ENCODE measurements at regions not wholly inside any gene's neighbourhood (a gene's known extent, or its start where the extent isn't known, plus 50 kb on each side); places are given as distances from the start of the nearest gene placed in this dataset.
A peak's percentile ranks its signal among the peaks of the same experiment; 100 is the strongest.

DNA sequence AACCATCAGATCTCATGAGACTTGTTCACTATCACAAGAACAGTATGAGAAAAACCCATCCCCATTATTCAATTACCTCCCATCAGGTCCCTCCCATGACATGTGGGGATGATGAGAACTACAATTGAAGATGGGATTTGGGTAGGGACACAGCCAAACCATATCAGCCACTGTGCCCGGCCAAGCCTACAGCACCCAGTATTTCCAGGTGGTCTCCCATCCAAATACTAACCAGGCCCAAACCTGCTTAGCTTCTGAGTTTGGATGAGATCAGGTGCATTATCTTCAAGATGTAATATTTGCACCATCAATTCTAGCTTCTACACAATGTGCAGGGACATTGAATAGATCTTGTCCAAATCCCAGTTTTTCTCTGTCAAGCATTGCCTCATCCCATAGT, 196.9 kb downstream of the BAMBI start:
- H3K9me3 ChIP-seq (ENCODE audit: control extremely low read depth in 1 of 5, control insufficient read depth in 4 of 5, insufficient read depth in 2 of 5, low read depth in 1 of 5, low read length in 4 of 5), result no peaks in the 10 kb centered on the region
- CTCF ChIA-PET, result no interaction called here

DNA sequence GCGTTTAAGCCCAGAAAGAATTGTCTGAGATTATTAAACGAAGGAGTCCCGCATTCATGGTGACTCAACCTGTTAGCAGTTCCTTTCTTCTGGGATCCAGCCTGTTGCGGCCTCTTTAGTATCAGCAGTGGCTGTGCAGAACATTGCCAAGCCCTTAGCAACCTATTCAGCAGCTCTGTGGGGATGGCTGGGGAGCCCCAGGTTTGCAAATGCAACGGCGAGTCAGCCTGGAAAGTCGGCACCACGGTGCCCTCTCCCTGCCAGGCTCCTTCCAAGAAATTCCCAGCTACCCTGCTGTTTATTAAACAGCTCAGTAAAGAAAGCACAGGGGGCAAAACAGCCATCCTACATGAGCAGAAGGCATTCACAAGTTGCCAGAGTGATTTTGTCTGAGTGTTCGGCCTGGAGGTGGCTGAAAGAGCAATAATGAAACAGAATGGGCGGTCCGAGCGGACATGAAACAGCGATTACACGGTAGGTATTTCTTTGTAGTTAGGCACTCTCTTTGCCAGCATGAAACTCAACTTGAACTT, 198.3 kb downstream of the BAMBI start:
- ChIA-PET POLR2A (no interaction called here), CTCF (interaction anchor here (1.3 kb wide), 1 partner anchor 196 kb away, joined by 3 read pairs; no protein-coding TSS in a partner anchor)
- no peaks in the 10 kb centered on the region for H3K4me1 ChIP-seq (ENCODE audit: control extremely low read depth in 1 of 4, control insufficient read depth in 4 of 4, insufficient read depth in 4 of 4, low read length in 3 of 4)
- no peak overlapping the region for H3K4me3 ChIP-seq (ENCODE audit: control insufficient read depth in 1 of 7, extremely low read depth in 1 of 7, insufficient read depth in 4 of 7, low read depth in 2 of 7, low read length in 6 of 7)
- peaks cover 0 to 2% (median 0%) of the 10 kb centered on the region in 5 experiments for H3K27me3 ChIP-seq (replicated peaks in 2 of 5; ENCODE audit: control insufficient read depth in 4 of 5, insufficient read depth in 5 of 5, low read length in 4 of 5)
- DNase-seq, result no peak
- no peak overlapping the region for H3K27ac ChIP-seq (ENCODE audit: insufficient read depth in 1 of 2, low read depth in 1 of 2, low read length in 2 of 2, poor library complexity in 1 of 2, severe bottlenecking in 2 of 2)
- WGBS (ENCODE audit: insufficient coverage), result 91% methylated on average over 14 of the region's 14 CpGs
- no peaks in the 10 kb centered on the region for H3K36me3 ChIP-seq (ENCODE audit: control insufficient read depth in 4 of 4, insufficient read depth in 4 of 4, low read length in 3 of 4)
- H3K9me3 ChIP-seq (ENCODE audit: control extremely low read depth in 1 of 5, control insufficient read depth in 4 of 5, insufficient read depth in 2 of 5, low read depth in 1 of 5, low read length in 4 of 5), result no peaks in the 10 kb centered on the region

More for the DNA sequence above, 196.9 kb downstream of the BAMBI start:
- POLR2A ChIA-PET, result no interaction called here
- no CpG with 5 or more reads among the region's 1 CpG for WGBS (ENCODE audit: insufficient coverage)
- no peaks in the 10 kb centered on the region for H3K4me1 ChIP-seq (ENCODE audit: control extremely low read depth in 1 of 4, control insufficient read depth in 4 of 4, insufficient read depth in 4 of 4, low read length in 3 of 4)
- no peak overlapping the region for H3K4me3 ChIP-seq (ENCODE audit: control insufficient read depth in 1 of 7, extremely low read depth in 1 of 7, insufficient read depth in 4 of 7, low read depth in 2 of 7, low read length in 6 of 7)
- DNase-seq, result no peak
- H3K36me3 ChIP-seq (ENCODE audit: control insufficient read depth in 4 of 4, insufficient read depth in 4 of 4, low read length in 3 of 4), result no peaks in the 10 kb centered on the region
- H3K27me3 ChIP-seq (replicated peaks in 2 of 5; ENCODE audit: control insufficient read depth in 4 of 5, insufficient read depth in 5 of 5, low read length in 4 of 5), result peaks cover 0 to 2% (median 0%) of the 10 kb centered on the region in 5 experiments
- H3K27ac ChIP-seq (ENCODE audit: insufficient read depth in 1 of 2, low read depth in 1 of 2, low read length in 2 of 2, poor library complexity in 1 of 2, severe bottlenecking in 2 of 2), result no peak overlapping the region

DNA sequence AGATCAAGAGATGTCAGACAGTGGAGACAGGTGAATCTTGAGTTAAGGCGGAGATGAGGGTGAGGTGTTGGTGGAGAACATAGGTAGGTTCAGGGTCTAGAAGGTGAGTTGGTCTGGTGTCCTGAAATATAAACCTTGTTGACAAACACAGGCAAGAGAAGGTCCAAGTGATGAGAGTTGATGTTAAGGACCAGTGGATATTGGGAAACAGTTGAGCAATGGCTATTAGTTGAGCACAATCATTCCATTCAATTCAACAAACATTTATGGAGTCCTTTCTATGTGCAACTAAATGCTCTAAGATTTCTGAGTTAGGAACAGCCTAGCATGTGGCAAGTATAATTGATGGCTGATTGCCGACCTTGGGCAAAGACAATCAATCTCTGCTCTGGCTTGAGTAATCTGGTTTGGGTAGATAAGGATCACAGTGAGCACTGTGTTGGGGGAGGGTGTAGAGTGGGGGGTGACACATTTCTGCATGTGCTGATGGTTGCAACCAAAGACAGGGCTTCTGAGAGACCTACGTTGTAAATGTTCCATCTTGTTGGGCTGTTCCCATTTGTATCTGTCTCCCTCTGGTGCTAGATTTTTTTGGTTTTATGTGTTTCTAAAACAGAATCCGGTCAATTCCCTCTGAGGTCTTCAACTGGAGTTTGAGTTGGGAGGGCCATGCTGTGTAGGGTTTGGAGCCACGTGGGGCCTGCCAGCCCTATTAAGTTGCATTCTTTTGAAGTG, 201.1 kb downstream of the BAMBI start:
- Histone ChIP-seq H3K27ac (ENCODE audit: insufficient read depth in 1 of 2, low read depth in 1 of 2, low read length in 2 of 2, poor library complexity in 1 of 2, severe bottlenecking in 2 of 2) (no peak overlapping the region), H3K9me3 (ENCODE audit: control extremely low read depth in 1 of 5, control insufficient read depth in 4 of 5, insufficient read depth in 2 of 5, low read depth in 1 of 5, low read length in 4 of 5) (no peaks in the 10 kb centered on the region), H3K4me3 (ENCODE audit: control insufficient read depth in 1 of 7, extremely low read depth in 1 of 7, insufficient read depth in 4 of 7, low read depth in 2 of 7, low read length in 6 of 7) (no peak overlapping the region), H3K4me1 (ENCODE audit: control extremely low read depth in 1 of 4, control insufficient read depth in 4 of 4, insufficient read depth in 4 of 4, low read length in 3 of 4) (no peaks in the 10 kb centered on the region), H3K27me3 (replicated peaks in 2 of 5; ENCODE audit: control insufficient read depth in 4 of 5, insufficient read depth in 5 of 5, low read length in 4 of 5) (peaks cover 0 to 5% (median 0%) of the 10 kb centered on the region in 5 experiments), H3K36me3 (ENCODE audit: control insufficient read depth in 4 of 4, insufficient read depth in 4 of 4, low read length in 3 of 4) (no peaks in the 10 kb centered on the region)
- 68% methylated on average over 4 of the region's 5 CpGs for WGBS (ENCODE audit: insufficient coverage)
- ChIA-PET CTCF (no interaction called here), POLR2A (no interaction called here)
- peak; percentile 5 to 10 (median 5) for DNase-seq

DNA sequence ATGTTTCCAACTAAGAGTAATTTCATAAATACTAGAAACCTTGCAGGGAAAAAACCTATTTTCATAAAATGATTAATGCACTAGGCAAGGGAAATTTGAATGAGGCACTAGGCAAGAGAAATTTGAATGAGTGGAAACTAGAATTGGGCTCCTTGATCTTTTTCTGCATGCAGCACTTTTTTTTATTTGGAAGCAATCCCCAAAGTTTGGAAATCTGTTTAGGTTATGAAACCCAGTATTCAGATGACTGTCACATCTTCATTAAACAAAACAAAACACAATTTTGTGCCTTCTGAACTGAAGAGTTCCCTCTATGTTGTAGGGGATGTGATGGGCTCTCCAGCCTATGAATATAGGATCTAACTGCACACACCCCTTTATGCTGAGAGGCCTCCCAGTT, 201.9 kb downstream of the BAMBI start:
- H3K27me3 ChIP-seq (replicated peaks in 2 of 5; ENCODE audit: control insufficient read depth in 4 of 5, insufficient read depth in 5 of 5, low read length in 4 of 5), result peaks cover 0 to 5% (median 0%) of the 10 kb centered on the region in 5 experiments
- no peak for DNase-seq
- H3K9me3 ChIP-seq (ENCODE audit: control extremely low read depth in 1 of 5, control insufficient read depth in 4 of 5, insufficient read depth in 2 of 5, low read depth in 1 of 5, low read length in 4 of 5), result no peaks in the 10 kb centered on the region
- no peaks in the 10 kb centered on the region for H3K36me3 ChIP-seq (ENCODE audit: control insufficient read depth in 4 of 4, insufficient read depth in 4 of 4, low read length in 3 of 4)
- no peak overlapping the region for H3K4me3 ChIP-seq (ENCODE audit: control insufficient read depth in 1 of 7, extremely low read depth in 1 of 7, insufficient read depth in 4 of 7, low read depth in 2 of 7, low read length in 6 of 7)
- CTCF ChIA-PET, result interaction anchor here (0.6 kb wide), 1 partner anchor 76 kb away, joined by 4 read pairs; no protein-coding TSS in a partner anchor
- no peaks in the 10 kb centered on the region for H3K4me1 ChIP-seq (ENCODE audit: control extremely low read depth in 1 of 4, control insufficient read depth in 4 of 4, insufficient read depth in 4 of 4, low read length in 3 of 4)
- H3K27ac ChIP-seq (ENCODE audit: insufficient read depth in 1 of 2, low read depth in 1 of 2, low read length in 2 of 2, poor library complexity in 1 of 2, severe bottlenecking in 2 of 2), result no peak overlapping the region
- POLR2A ChIA-PET, result no interaction called here

DNA sequence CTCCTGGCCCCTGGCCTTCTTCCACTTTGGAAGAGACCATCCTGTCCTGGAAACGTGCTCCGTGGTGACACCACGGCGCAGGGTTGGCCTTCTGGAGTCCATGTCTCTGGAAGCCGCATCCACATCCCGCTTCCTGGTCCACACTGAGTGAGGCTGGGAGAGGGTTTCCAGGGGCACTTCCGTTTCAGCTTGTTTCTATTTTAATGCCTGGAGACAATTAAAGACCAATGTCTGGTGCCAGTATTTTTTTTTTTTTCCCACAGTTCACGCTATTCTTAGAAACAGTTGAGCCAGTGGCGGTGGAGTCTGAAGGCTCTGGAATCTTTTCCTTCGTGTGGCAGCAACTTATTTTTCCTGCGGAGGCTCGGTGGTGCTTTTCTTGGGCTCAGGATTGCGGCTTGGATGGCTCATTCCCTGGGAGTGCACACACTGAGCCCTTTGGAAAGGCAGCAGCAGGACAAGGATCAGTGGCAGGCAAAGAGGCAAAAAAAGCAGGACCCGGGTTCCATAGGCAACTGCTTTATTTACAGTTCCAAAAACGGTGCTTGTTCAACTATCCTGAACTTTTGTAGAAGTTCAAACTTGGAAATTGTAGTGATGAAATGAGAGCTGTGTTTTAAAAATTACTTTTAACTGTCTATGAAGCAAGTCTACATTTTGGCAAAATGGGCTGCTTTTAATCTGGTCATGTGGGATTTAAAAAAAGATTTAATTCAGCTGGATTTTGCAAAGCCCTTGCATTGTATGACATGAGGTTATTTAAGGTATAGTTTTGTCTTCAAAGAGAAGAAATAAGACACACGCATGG, 202.8 kb downstream of the BAMBI start:
- DNase-seq, result no peak
- Histone ChIP-seq H3K27me3 (replicated peaks in 2 of 5; ENCODE audit: control insufficient read depth in 4 of 5, insufficient read depth in 5 of 5, low read length in 4 of 5) (peaks cover 0 to 5% (median 0%) of the 10 kb centered on the region in 5 experiments), H3K36me3 (ENCODE audit: control insufficient read depth in 4 of 4, insufficient read depth in 4 of 4, low read length in 3 of 4) (no peaks in the 10 kb centered on the region), H3K4me1 (ENCODE audit: control extremely low read depth in 1 of 4, control insufficient read depth in 4 of 4, insufficient read depth in 4 of 4, low read length in 3 of 4) (no peaks in the 10 kb centered on the region), H3K27ac (ENCODE audit: insufficient read depth in 1 of 2, low read depth in 1 of 2, low read length in 2 of 2, poor library complexity in 1 of 2, severe bottlenecking in 2 of 2) (no peak overlapping the region), H3K9me3 (ENCODE audit: control extremely low read depth in 1 of 5, control insufficient read depth in 4 of 5, insufficient read depth in 2 of 5, low read depth in 1 of 5, low read length in 4 of 5) (no peaks in the 10 kb centered on the region), H3K4me3 (ENCODE audit: control insufficient read depth in 1 of 7, extremely low read depth in 1 of 7, insufficient read depth in 4 of 7, low read depth in 2 of 7, low read length in 6 of 7) (no peak overlapping the region)
- POLR2A ChIA-PET, result no interaction called here
- whole genome bisulfite sequencing (ENCODE audit: insufficient coverage), result 97% methylated on average over 16 of the region's 16 CpGs
- CTCF ChIA-PET, result interaction anchor here (0.6 to 0.7 kb wide), 2 partner anchors 11 to 76 kb away, joined by 3 to 4 read pairs; no protein-coding TSS in a partner anchor

DNA sequence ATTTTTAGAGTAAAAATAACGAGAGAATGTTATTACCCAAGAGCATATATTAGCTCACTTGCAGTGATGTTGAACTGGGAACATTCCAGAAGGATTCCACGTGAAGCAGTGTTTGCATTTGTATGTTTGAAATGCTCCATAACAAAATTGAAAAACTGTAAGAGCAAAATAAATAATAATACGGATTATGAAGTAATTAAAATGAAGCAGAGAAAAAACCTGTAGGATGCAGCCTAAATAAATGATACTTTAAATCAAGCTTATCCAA, 203.3 kb downstream of the BAMBI start:
- ChIA-PET POLR2A (no interaction called here), CTCF (interaction anchor here (0.7 to 0.9 kb wide), 2 partner anchors 10 to 216 kb away, joined by 3 read pairs; no protein-coding TSS in a partner anchor)
- H3K27ac ChIP-seq (ENCODE audit: insufficient read depth in 1 of 2, low read depth in 1 of 2, low read length in 2 of 2, poor library complexity in 1 of 2, severe bottlenecking in 2 of 2), result no peak overlapping the region
- no peaks in the 10 kb centered on the region for H3K9me3 ChIP-seq (ENCODE audit: control extremely low read depth in 1 of 5, control insufficient read depth in 4 of 5, insufficient read depth in 2 of 5, low read depth in 1 of 5, low read length in 4 of 5)
- DNase-seq, result no peak
- WGBS (ENCODE audit: insufficient coverage), result 100% methylated on average over 1 of the region's 3 CpGs
- no peaks in the 10 kb centered on the region for H3K36me3 ChIP-seq (ENCODE audit: control insufficient read depth in 4 of 4, insufficient read depth in 4 of 4, low read length in 3 of 4)
- no peak overlapping the region for H3K4me3 ChIP-seq (ENCODE audit: control insufficient read depth in 1 of 7, extremely low read depth in 1 of 7, insufficient read depth in 4 of 7, low read depth in 2 of 7, low read length in 6 of 7)
- H3K4me1 ChIP-seq (ENCODE audit: control extremely low read depth in 1 of 4, control insufficient read depth in 4 of 4, insufficient read depth in 4 of 4, low read length in 3 of 4), result no peaks in the 10 kb centered on the region
- peaks cover 0 to 5% (median 0%) of the 10 kb centered on the region in 5 experiments for H3K27me3 ChIP-seq (replicated peaks in 2 of 5; ENCODE audit: control insufficient read depth in 4 of 5, insufficient read depth in 5 of 5, low read length in 4 of 5)
